Fibroblast of the aortic adventitia (primary cell): ENCODE measurements at regions not wholly inside any gene's neighbourhood (a gene's known extent, or its start where the extent isn't known, plus 50 kb on each side); places are given as distances from the start of the nearest gene placed in this dataset.

Experiments used
- DNase-seq: peaks from one replicate; pipeline ENCODE4 v3.0.0-alpha.2; 2010; ENCODE audit warnings: low read depth
- H3K4me3 ChIP-seq: 2 replicates; pipeline ENCODE4 v1.5.1; 2011; ENCODE audit warnings: low read depth, mild to moderate bottlenecking, control low read depth, low read length, moderate library complexity
- CTCF ChIP-seq: IDR thresholded peaks from 2 replicates; pipeline ENCODE4 v1.5.1; 2011; ENCODE audit warnings: mild to moderate bottlenecking, low read length, control low read depth, inconsistent platforms; ENCODE audit not compliant: insufficient read depth

- no peak for DNase-seq
- no peak overlapping the region for H3K4me3 ChIP-seq
- no peak for TF ChIP-seq CTCF
These were observed 153.0 kb downstream of the NSG2 start for GRCh38 chr5:174198541-174198940.

GRCh38 chr5:174202996-174203395 lies 157.5 kb downstream of the NSG2 start:
- DNase-seq = no peak
- TF ChIP-seq CTCF = no peak
- H3K4me3 ChIP-seq = no peak overlapping the region

- no peak for TF ChIP-seq CTCF
- no peak overlapping the region for H3K4me3 ChIP-seq
- DNase-seq = no peak
These were observed 159.2 kb downstream of the NSG2 start for GRCh38 chr5:174204535-174205313.

- DNase-seq = no peak
- no peak for TF ChIP-seq CTCF
- no peak overlapping the region for H3K4me3 ChIP-seq
These were observed 160.4 kb downstream of the NSG2 start for GRCh38 chr5:174205939-174206338.

- no peak overlapping the region for H3K4me3 ChIP-seq
- no peak for TF ChIP-seq CTCF
- no peak for DNase-seq
These were observed 165.2 kb downstream of the NSG2 start for GRCh38 chr5:174210596-174211276.

GRCh38 chr5:174211277-174211626 lies 165.7 kb downstream of the NSG2 start:
- DNase-seq = no peak
- H3K4me3 ChIP-seq = no peak overlapping the region
- TF ChIP-seq CTCF = no peak
